HL-60 (cell line): ENCODE measurements at regions not wholly inside any gene's neighbourhood (a gene's known extent, or its start where the extent isn't known, plus 50 kb on each side); places are given as distances from the start of the nearest gene placed in this dataset.

Source experiments
- DNase-seq, 2 experiments: peaks; one replicate each; pipeline ENCODE4 v3.0.0-alpha.2; 2010 to 2020; ENCODE audit warnings: low read depth in 1 of 2, low spot score in 1 of 2
- H3K27ac ChIP-seq: fragments of 250-450 bp; sonication (Bioruptor Pico); replicated peaks from 2 replicates; pipeline ENCODE4 v1.5.1; 2020; ENCODE audit warnings: mild to moderate bottlenecking, moderate library complexity
- H3K27me3 ChIP-seq: fragments of 250-450 bp; sonication (Bioruptor Pico); 2 replicates; pipeline ENCODE4 v1.5.1; 2021; ENCODE audit warnings: mild to moderate bottlenecking, moderate library complexity; ENCODE audit not compliant: insufficient read depth, poor library complexity, severe bottlenecking
- H3K4me3 ChIP-seq: replicated peaks from 2 replicates; pipeline ENCODE4 v1.5.1; 2011; ENCODE audit warnings: mild to moderate bottlenecking, control low read depth, low read length; ENCODE audit not compliant: insufficient read depth
- GABPA ChIP-seq: IDR thresholded peaks from 2 replicates; pipeline ENCODE4 v1.6.1; 2012; ENCODE audit warnings: low read depth
- POLR2AphosphoS5 ChIP-seq: IDR thresholded peaks from 2 replicates; pipeline ENCODE4 v1.6.1; 2012; ENCODE audit warnings: low read depth
- SPI1 ChIP-seq: IDR thresholded peaks from 2 replicates; pipeline ENCODE4 v1.6.1; 2012; ENCODE audit warnings: low read depth, mild to moderate bottlenecking, borderline replicate concordance
- TF ChIP-seq, protein P1 (sequence below): IDR thresholded peaks from one replicate; pipeline ENCODE4 v1.5.1; 2011; ENCODE audit warnings: low read length, control low read depth, inconsistent platforms; ENCODE audit not compliant: insufficient read depth
- TF ChIP-seq, protein P2 (sequence below): IDR thresholded peaks from 2 replicates; pipeline ENCODE4 v1.6.1; 2012; ENCODE audit warnings: low read depth; ENCODE audit not compliant: insufficient replicate concordance

DNA sequence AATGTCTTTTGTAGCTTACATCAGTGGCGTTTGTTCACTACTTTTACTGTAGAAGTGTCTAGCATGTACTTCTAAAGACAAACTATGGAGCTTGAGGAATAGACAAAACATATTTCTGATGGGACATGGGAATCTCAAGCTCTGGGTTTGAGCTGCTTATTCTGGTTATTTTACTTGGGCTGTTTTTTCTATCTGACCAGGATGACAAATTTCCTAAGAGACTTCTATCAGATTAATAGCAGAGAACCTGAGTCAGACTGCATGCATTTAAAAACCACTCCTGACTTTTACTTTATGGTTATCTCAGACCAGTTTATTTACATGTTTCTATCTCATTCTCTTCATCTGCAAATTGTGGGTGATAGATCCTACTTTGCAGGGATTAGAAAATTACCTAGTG is 1282.3 kb upstream of the GJE1 start:
- H3K4me3 ChIP-seq, result no peak overlapping the region
- TF ChIP-seq GABPA (no peak), POLR2AphosphoS5 (no peak), SPI1 (no peak)
- TF ChIP-seq, protein P1, sequence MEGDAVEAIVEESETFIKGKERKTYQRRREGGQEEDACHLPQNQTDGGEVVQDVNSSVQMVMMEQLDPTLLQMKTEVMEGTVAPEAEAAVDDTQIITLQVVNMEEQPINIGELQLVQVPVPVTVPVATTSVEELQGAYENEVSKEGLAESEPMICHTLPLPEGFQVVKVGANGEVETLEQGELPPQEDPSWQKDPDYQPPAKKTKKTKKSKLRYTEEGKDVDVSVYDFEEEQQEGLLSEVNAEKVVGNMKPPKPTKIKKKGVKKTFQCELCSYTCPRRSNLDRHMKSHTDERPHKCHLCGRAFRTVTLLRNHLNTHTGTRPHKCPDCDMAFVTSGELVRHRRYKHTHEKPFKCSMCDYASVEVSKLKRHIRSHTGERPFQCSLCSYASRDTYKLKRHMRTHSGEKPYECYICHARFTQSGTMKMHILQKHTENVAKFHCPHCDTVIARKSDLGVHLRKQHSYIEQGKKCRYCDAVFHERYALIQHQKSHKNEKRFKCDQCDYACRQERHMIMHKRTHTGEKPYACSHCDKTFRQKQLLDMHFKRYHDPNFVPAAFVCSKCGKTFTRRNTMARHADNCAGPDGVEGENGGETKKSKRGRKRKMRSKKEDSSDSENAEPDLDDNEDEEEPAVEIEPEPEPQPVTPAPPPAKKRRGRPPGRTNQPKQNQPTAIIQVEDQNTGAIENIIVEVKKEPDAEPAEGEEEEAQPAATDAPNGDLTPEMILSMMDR, result no peak
- TF ChIP-seq, protein P2, sequence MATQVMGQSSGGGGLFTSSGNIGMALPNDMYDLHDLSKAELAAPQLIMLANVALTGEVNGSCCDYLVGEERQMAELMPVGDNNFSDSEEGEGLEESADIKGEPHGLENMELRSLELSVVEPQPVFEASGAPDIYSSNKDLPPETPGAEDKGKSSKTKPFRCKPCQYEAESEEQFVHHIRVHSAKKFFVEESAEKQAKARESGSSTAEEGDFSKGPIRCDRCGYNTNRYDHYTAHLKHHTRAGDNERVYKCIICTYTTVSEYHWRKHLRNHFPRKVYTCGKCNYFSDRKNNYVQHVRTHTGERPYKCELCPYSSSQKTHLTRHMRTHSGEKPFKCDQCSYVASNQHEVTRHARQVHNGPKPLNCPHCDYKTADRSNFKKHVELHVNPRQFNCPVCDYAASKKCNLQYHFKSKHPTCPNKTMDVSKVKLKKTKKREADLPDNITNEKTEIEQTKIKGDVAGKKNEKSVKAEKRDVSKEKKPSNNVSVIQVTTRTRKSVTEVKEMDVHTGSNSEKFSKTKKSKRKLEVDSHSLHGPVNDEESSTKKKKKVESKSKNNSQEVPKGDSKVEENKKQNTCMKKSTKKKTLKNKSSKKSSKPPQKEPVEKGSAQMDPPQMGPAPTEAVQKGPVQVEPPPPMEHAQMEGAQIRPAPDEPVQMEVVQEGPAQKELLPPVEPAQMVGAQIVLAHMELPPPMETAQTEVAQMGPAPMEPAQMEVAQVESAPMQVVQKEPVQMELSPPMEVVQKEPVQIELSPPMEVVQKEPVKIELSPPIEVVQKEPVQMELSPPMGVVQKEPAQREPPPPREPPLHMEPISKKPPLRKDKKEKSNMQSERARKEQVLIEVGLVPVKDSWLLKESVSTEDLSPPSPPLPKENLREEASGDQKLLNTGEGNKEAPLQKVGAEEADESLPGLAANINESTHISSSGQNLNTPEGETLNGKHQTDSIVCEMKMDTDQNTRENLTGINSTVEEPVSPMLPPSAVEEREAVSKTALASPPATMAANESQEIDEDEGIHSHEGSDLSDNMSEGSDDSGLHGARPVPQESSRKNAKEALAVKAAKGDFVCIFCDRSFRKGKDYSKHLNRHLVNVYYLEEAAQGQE, result no peak
- H3K27me3 ChIP-seq, result no peaks in the 10 kb centered on the region
- no peak for DNase-seq
- no peak overlapping the region for H3K27ac ChIP-seq

DNA sequence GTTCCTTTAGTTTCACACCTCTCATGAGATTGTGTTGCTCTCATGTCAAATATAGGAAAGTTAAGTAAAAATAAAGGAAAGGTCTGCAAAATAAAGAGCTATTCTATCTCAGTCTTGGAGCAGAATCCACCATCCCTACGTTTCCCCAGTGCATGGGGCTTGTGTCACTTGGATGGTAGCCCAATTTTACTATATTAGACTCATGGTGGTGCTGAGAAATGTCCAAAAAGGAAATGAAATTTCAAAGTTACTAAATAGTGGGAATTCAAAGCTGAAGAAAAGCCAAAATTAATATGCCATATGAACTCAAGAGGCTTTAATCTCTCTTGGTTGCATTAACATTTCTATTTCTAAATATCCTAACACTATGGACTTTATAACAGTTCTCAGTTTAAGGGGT is 1283.3 kb upstream of the GJE1 start:
- H3K27me3 ChIP-seq, result no peaks in the 10 kb centered on the region
- TF ChIP-seq, protein P1, result no peak
- TF ChIP-seq SPI1 (no peak), GABPA (no peak)
- TF ChIP-seq, protein P2, result no peak
- no peak for DNase-seq
- no peak overlapping the region for H3K27ac ChIP-seq
- no peak overlapping the region for H3K4me3 ChIP-seq

DNA sequence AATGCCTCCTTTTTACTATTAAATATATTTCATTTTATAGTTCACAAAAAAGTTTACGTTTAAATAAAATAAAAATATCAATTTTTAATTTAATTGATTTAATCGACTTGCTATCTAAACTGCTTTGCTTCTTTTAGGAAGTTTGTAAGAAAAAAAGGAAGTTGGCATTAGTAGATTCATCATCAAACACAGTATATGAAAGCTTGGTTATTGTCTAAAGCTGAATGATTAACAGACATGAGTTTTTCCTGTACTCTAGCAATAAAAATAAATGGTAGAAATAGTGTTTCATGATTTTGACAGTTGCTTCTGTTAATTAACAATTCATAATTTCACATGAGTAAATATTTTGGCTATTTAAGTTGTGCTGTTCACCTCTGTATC is 1285.5 kb upstream of the GJE1 start:
- H3K4me3 ChIP-seq, result no peak overlapping the region
- no peak for DNase-seq
- H3K27ac ChIP-seq, result no peak overlapping the region
- no peaks in the 10 kb centered on the region for H3K27me3 ChIP-seq
- TF ChIP-seq POLR2AphosphoS5 (no peak), SPI1 (no peak), GABPA (no peak)
- TF ChIP-seq, protein P1, result no peak
- TF ChIP-seq, protein P2, result no peak
